Gastrocnemius medialis (tissue), 4 donors: ENCODE measurements at regions not wholly inside any gene's neighbourhood (a gene's known extent, or its start where the extent isn't known, plus 50 kb on each side); places are given as distances from the start of the nearest gene placed in this dataset.

Experiments used
- POLR2A ChIP-seq, 2 donors: fragments of 450-650 bp; IDR thresholded peaks; one replicate each; pipeline ENCODE4 v1.6.1; 2017; ENCODE audit warnings: antibody characterized with exemption in 2 of 2, mild to moderate bottlenecking in 2 of 2, moderate library complexity in 2 of 2
- TF ChIP-seq, protein P1 (sequence below), 5 experiments: fragments of 450-650 bp in 3 of 5; fragments of 200-600 bp in 2 of 5; sonication (generic) in 2 of 5; IDR thresholded peaks in 4 of 5; conservative IDR thresholded peaks in 1 of 5; 1 replicate in 4 of 5; 2 replicates in 1 of 5; pipeline ENCODE4 v1.5.1; 2016 to 2019; ENCODE audit warnings: antibody characterized with exemption in 5 of 5, mild to moderate bottlenecking in 3 of 5, moderate library complexity in 3 of 5

DNA sequence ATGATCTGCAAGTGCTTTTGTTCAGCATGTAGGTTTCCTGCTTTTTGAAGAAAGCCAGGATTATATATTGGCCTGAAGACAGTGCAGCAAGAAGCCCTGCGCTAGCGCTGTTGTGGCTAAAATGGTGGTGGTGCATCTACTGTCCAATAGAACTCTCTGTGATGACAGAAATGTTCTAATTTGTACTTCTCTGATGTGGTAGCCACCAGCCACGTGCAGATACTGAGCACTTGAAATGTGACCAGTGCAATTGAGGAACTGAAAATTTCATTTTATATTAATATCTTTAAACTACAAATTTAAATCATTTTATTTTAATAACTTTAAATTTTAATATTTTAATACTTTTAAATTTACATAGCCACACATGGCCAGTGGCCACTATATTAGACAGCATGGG, 73.0 kb upstream of the PAX6 start:
- TF ChIP-seq, protein P1, sequence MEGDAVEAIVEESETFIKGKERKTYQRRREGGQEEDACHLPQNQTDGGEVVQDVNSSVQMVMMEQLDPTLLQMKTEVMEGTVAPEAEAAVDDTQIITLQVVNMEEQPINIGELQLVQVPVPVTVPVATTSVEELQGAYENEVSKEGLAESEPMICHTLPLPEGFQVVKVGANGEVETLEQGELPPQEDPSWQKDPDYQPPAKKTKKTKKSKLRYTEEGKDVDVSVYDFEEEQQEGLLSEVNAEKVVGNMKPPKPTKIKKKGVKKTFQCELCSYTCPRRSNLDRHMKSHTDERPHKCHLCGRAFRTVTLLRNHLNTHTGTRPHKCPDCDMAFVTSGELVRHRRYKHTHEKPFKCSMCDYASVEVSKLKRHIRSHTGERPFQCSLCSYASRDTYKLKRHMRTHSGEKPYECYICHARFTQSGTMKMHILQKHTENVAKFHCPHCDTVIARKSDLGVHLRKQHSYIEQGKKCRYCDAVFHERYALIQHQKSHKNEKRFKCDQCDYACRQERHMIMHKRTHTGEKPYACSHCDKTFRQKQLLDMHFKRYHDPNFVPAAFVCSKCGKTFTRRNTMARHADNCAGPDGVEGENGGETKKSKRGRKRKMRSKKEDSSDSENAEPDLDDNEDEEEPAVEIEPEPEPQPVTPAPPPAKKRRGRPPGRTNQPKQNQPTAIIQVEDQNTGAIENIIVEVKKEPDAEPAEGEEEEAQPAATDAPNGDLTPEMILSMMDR (IDR thresholded peaks at IDR 0.05 in 4 of 5, conservative IDR thresholded peaks at IDR 0.05 in 1 of 5), result no peak
- no peak for TF ChIP-seq POLR2A (IDR thresholded peaks at IDR 0.05)
